Mesenteric fat pad (tissue), 1 donor: ENCODE measurements at regions not wholly inside any gene's neighbourhood (a gene's known extent, or its start where the extent isn't known, plus 50 kb on each side); places are given as distances from the start of the nearest gene placed in this dataset.

Source experiments
- DNase-seq: peaks from one replicate; pipeline ENCODE4 v3.0.0-alpha.2; 2020; ENCODE audit warnings: low spot score
- donor health status: DM: yes; HTN: yes; CAD: no.

DNA sequence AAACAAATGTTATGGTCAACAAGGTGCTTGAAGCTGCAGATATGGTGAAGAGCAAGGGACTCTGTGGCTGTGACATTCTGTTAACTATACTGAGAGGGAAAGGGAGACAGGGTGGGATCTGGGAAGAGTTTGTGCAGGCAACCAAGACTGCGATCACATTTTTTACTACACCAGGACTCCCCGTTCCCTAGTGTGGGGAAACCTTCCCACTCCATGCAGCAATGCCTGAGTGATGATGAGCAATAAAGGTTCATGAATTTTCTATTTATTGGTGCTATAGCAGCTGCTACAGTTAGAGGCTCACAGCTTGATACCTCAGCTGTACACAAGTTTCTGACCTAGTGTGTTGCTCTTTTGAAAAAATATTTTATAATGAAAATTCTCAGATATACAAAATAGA is 160.9 kb upstream of the SGO1 start:
- no peak for DNase-seq

DNA sequence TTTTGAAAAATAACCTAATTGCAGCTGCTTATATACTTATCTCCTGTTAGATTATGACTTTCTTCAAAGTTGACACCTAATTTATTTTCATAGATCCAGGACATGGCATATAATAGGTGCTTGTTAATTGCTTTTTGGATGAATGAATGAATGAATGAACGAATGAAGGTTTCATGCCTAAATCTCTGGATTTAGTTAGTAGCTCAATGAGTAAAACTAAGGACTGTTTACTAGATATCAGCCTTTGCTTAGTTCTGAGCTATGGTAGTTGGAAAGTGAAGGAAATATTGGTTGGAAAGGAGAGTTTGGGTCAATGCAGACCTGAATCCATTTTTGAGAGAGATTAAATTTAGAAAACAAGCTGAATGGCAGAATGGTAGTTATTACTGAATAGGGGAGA is 160.4 kb upstream of the SGO1 start:
- DNase-seq, result no peak

DNA sequence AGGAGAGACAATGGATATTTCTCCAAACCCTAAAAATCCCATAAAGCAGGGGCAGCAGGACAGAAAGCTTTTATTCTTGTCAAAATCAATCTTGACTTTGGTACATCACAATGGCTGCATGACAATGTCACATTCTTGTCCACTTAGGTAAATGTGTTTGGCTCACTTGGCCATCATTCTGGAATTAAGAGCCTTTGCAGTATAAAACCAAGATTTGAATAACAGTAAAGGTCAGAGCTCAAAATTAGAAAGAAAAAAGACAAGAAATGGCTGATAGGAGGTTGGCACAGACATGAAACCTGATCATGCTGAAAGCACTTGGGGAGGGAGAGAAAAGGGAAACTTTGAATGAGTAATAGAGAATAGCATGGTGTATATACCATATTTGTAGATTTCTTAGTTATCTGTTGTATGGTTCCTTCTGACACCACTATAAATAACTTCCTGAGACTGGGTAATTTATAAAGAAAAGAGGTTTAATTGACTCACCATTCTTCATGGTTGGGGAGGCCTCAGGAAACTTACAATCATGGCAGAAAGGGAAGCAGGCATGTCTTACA is 158.5 kb upstream of the SGO1 start:
- DNase-seq, result no peak

DNA sequence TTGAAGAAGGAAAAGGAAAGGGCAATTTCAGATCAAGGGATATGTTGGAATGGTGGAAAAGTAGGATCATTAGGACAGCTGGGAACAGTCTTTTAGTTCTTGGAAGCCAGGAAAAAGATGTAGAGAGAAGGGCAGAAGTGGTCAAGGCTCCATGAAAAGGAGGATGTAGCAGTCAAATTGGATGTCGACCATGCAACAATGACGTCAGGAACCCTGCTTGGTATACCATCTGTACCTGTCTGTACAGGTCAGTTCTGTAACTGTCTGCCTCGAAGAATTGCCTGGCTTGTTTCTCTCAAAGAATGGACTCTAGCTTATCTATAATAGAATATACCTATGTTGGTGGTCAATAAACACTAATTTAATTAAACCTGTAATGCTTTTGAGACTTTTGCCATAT is 157.8 kb upstream of the SGO1 start:
- no peak for DNase-seq

DNA sequence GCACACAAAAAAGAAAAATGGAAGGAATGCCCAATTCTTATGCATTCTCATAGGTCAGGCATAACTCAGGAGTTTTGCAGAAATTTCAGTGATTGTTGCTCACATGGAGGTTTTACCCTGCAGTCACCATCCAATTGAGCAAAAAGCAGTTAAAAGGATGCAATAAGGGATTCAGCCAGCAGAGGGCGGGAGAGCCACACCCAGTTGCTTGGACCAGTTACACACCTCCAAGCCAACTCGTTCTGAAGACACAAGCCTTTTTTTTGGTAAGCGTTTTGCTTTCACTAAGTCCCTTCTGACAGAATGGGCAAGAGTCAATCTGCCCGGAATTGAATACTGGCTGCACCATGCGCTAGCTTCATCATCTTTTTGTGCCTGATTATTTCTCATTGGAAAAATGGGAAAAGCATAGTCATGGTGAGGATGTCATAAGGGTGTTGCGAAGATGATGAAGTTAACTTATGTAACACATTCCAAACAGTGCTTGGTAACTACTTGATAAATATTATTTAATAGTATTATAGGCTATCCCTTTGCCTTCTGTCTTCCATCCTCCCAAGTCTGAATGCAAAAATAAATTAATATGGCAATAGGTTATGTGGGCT is 154.4 kb upstream of the SGO1 start:
- no peak for DNase-seq

DNA sequence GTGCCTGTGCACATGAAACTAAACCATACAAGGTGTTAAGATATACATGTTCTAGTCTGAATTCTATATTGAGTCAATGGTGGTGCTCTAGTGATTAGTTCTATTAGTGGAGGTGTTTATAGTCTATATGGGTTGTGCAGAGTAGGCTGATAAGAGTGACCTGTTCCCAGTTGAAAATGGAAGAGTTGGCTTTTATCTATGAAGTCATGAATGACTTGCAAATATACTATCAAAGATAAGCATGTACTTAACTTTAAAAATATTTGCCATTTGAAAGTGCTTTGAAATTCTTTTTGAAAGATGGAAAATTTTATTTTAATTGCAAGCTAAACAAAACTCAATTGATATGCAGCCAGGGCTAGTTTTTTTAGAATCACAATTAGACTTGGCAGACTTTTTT is 150.6 kb upstream of the SGO1 start:
- no peak for DNase-seq

DNA sequence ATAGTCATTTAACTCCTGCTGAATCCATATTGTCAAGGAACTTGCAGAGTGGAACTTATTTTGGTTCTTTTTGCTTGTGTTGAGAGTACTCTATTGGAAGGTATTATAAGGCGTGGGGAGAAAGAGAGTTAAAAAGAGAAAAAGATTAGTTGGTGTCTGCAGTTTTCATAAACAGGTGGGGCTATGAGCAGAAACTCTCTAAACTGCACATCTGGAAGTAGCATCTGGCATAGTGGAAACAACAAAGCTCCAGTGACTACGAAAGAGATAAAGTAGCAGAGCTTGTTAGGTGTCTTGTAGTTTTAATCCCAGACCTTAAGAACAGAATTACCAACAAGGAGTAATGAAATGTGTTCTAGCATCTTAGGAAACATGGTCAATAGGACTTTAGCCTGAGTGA is 148.8 kb upstream of the SGO1 start:
- DNase-seq, result no peak

DNA sequence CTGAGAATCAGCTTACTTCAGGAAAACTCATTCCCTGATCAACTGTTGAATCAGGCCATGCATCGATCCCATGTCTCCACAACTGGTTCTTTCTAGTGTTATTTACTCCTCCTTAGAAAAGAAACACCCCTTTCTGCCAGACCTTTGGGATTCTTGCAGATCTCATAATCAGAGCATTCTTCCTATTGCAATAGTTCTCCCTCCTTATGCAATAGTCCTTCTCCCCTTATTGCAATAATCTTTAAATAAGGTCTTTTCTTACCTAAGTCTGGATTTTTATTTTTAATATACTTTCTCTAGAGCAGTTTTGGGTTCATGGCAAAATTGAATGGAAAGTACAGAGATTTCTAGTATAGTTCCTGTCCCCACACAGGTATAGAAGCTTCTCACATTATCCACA is 141.9 kb upstream of the SGO1 start:
- no peak for DNase-seq

DNA sequence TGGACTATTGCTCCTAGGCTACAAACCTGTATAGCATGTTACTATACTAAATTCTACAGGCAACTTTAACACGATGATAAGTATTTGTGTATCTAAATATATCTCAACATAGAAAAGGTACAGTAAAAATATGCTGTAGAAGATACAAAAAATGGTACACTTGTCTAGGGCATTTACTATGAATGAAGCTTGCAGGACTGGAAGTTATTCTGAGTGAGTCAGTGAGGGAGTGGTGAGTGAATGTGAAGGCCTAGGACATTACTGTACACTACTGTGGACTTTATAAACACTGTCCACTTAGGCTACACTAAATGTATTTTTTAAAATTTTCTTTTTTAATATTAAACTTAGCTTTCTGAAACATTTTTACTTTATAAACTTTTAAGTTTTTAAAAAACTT is 140.5 kb upstream of the SGO1 start:
- no peak for DNase-seq

DNA sequence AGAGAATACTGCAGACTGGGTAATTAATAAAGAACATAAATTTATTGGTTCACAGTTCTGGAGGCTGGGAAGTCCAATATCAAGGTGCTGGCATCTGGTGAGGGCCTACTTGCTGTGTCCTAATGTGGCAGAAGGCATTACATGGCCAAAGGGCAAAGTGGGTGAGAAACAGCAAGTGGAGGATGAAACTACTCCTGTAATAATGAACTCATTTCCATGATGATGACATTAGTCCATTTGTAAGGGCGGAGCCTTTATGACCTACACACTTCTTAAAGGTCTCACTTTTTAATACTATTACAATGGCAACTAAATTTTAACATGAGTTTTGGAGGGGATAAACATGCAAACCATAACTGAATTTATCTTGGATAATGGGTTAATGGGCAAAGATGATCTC is 139.6 kb upstream of the SGO1 start:
- DNase-seq, result no peak

DNA sequence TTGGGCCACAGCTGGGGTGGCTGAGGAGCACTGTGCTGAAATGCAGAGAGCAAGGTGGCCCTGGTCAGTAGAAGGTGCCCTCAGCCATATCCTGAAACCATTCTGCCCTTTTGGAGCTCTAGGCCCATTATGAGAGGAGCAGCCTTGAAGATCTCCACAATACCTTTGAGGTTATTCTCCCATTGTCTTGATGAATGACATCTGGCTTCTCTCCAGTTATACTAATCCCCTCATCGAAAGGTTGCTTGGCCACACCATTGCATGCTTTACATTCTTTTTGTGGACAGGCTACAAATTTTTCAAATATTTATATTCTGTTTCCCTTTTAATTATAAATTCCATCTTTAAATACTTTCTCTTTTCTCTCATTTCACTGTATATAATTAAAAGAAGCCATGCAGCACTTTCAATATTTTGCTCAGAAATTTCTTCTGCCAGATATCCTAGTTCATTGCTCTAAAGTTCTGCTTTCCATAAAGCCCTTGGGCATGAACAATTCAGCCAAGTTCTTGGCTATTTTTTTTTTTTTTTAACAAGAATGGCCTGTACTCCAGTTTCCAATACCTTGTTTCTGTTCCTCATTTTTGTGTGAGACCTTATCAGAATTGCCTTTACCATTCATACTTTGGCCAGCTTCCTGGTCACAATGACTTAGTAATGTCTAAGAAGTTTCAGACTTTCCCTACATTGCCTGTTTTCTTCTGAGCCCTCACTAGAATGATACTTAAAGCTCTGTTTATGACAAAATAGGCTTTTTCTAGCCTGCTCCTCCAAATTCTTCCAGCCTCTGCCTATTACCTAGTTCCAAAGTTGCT is 138.9 kb upstream of the SGO1 start:
- no peak for DNase-seq

DNA sequence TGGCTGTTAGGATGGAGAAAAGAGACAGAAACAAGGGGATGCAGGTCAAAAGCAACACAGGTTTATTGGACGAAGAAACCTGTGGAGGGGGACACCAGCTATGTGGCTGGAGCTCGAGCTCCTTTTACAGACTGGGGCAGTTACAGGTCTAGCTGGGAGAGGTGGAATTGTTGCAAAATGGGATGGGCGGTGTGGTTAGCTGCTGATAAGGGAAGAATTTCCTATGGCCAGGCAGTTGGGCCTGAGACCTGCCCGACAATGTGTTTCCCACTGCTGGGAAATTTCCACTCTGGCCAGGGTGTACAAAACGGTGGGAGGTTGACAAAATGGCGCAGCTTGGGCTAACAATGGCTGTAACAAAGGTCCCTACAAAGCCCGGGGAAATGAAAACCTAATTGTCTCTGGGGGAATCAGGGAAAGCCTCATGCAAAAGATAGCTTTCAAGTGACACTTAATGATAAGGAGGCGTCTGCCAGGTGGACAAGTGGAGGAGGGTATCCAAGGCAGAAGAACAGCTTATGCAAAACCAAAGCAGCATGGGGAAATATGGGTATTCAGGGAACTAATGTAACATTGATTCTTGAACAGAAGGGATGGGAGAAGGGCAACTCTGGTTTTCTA is 137.4 kb upstream of the SGO1 start:
- no peak for DNase-seq

DNA sequence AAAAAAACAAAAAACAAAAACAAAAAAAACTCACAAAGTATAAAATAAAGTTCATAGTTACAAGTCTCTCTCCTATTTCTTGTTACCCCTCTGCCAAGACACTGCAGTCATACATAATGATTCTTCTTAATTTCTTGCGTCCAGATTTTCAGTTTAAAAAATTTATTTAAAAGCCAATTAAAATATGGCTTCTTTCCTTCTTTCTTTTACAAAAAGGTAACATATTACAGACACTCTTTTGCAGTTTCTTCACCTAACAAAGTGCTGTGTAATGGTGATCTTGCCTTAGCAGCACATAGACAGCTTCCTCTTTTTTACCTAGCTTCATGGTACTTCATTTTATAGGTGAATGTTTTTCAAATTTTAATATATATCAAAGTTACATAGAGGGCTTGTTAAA is 136.1 kb upstream of the SGO1 start:
- no peak for DNase-seq

DNA sequence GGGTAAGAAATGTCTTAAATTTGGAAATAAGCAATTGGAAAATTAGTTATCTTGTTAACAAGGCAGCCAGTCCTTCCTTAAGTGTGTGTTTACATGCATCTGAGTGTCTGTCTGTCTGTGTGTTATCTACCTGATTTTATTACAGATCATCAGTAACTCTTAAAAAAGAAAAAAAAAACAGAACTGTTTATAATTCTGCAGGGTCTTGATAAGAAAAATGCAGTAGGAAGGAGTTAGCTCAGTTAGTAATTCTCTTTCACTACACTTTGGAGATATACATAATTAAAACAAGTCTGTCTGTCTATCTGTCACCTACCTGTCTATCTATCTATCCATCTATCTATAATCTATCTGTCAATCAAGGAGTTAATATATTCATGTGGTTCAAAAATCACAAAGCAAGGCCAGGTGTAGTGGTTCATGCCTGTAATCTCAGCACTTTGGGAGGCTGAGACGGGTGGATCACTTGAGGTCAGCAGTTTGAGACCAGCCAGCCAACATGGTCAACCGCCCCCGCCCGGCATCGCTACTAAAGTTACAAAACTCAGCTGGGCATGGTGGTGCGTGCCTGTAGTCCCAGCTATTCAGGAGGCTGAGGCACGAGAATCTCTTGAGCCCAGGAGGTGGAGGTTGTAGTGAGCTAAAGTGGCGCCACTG is 135.5 kb upstream of the SGO1 start:
- DNase-seq, result no peak

DNA sequence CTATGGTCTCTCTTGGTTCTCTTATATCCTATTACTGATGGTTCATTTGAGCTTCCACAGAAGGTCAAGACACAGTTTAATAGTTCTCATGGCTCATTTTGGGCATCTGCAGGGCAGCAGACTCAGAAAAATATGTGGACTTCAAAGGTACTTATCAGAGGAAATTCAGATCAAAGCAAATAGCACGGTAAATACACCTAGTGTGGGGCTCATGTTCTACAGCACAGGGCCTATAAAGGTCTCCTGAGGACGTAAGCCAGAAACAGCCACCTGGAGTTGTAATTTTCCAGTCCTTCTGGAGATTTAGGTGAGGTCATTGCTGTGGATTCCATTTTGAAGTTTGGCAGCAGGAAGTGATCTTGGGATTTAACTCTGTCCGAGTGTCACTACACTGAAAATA is 134.5 kb upstream of the SGO1 start:
- DNase-seq, result no peak

DNA sequence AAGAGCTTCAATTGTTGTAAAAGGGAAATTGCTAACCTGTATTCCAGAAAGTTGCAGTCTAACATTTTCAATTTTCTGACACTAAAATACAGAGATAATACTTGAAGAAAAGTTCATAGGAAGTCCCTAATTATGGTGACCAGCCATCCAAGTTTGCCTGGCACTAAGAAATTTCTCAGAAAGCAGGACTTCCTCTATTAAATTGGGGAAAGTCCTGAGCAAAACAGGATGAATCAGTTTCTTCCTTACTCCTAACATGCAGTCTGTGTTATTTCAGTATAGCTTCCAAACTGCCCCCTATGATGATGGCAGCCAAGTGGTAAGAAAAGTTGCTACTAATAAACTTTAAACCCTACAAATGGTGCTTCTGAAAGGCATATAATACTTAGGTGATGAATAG is 133.5 kb upstream of the SGO1 start:
- no peak for DNase-seq

DNA sequence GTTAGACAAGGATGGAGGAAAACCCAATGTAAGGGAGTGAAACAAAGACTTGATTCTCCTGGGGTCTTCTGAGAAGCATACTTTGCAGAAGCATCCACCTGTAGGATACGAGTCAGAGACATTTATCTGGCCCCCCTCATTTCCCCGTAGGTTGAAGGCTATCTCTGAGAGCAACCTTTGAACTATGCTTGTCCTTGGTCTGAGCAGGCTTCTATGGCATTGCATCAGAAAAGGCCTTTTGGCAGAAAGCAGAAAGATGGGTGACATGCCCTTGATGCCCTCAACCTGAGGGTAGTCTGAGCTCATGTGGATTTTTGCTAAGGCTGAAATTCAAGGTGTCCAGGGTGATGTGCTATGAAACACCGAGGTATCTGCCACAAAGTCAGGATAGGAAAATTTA is 131.6 kb upstream of the SGO1 start:
- DNase-seq, result no peak

DNA sequence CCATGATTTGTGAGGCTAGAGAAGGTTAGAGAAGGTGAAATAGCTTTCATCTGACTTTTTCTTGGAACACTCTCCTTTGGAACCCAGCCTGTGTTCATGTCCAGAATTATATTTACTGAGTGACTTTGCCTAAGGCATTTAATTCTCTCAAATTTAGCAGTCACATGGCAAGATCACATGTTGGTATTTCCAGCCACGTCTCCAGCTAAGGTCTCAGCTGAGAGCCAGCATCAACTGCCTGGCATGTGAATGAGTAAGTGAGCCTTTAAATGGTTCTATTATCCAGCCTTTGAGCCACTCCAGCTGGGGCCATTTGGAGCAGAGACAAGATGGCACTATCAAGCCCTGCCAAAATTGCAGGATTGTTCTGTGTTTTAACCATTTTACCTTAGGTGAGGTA is 130.2 kb upstream of the SGO1 start:
- DNase-seq, result no peak

DNA sequence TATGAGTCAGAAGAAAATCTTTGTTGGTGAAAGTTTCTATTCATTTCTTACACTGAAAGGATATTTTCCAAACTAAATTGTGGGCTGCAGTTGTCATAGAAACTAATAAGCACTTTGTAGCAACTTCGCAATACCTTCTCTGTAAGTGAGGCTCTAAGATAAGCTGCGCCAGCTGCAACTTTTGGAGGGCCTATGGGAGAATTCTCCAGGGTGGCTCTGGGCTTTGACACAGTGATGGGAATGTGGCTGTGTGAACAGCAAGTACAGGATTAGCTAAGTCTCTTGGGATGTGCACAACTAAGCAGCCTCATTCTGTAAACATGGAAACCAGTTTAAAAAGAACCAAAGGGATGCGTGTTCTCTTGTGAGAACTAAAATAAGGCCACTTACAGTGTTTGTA is 124.6 kb upstream of the SGO1 start:
- DNase-seq, result no peak

DNA sequence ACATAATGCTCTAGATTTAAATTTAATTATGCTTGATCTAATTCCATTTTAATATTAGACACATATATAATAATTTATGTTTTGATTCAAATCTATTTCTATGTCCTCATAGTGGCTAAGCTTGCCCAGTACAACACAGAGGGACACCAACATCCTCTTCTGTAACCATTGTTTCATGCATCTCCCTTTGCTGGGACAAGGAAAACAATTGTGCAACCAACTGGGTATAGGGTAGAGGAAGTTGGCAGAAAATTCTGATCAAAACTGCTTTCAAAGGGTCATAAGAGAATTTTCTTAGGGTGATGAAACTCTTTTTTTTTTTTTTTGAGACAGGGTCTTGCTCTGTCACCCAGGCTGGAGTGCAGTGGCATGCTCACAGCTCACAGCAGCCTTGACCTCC is 121.4 kb upstream of the SGO1 start:
- DNase-seq, result no peak

DNA sequence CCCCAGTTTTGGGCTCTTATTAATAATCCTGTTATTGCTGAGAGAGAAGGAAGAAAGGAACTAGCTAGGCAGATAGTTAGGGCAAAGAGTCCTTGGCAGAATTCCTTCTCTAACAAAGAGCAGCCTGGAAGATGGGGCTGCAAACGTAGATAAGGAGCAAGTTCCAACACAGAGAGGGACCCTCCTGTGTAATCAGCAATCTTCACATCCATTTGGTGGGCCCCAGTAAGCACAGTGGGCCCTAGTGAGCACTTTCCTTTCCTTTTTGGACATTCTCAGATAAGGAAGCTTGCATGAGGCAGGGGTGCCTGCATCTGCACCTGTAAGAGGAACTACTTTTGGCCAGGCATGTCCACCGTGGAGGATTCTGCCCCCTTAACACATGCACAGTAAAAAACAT is 119.6 kb upstream of the SGO1 start:
- DNase-seq, result no peak

DNA sequence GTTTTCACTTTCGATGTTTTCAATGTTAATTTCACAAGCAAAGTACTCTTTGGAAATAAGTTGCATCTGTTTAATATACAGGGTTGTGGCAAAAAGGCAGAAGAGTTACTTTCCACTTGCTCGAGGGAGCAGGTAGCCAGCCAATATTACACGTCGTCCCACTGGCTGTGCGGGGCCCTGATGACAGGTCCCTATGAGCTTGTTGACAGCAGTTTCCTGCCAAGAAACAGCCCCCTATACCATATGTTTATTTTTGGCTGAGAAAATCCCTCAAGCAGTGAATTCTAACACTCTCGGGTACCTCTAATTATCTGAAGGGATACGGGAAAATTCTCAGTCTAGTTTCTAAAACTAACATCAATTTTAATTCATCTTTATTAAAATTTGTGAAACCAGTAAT is 116.8 kb upstream of the SGO1 start:
- DNase-seq, result no peak
